ENCODE measurements at regions not wholly inside any gene's neighbourhood (a gene's known extent, or its start where the extent isn't known, plus 50 kb on each side); places are given as distances from the start of the nearest gene placed in this dataset.

GRCh38 chr15:96177279-96177678 is 153.2 kb upstream of the NR2F2 start:
- Histone ChIP-seq H3K27me3 (no peaks in the 10 kb centered on the region), H3K4me1 (no peaks in the 10 kb centered on the region)
- TF ChIP-seq, protein P1, sequence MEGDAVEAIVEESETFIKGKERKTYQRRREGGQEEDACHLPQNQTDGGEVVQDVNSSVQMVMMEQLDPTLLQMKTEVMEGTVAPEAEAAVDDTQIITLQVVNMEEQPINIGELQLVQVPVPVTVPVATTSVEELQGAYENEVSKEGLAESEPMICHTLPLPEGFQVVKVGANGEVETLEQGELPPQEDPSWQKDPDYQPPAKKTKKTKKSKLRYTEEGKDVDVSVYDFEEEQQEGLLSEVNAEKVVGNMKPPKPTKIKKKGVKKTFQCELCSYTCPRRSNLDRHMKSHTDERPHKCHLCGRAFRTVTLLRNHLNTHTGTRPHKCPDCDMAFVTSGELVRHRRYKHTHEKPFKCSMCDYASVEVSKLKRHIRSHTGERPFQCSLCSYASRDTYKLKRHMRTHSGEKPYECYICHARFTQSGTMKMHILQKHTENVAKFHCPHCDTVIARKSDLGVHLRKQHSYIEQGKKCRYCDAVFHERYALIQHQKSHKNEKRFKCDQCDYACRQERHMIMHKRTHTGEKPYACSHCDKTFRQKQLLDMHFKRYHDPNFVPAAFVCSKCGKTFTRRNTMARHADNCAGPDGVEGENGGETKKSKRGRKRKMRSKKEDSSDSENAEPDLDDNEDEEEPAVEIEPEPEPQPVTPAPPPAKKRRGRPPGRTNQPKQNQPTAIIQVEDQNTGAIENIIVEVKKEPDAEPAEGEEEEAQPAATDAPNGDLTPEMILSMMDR (IDR thresholded peaks at IDR 0.05; ENCODE audit: low read depth, low read length): no peak

DNA sequence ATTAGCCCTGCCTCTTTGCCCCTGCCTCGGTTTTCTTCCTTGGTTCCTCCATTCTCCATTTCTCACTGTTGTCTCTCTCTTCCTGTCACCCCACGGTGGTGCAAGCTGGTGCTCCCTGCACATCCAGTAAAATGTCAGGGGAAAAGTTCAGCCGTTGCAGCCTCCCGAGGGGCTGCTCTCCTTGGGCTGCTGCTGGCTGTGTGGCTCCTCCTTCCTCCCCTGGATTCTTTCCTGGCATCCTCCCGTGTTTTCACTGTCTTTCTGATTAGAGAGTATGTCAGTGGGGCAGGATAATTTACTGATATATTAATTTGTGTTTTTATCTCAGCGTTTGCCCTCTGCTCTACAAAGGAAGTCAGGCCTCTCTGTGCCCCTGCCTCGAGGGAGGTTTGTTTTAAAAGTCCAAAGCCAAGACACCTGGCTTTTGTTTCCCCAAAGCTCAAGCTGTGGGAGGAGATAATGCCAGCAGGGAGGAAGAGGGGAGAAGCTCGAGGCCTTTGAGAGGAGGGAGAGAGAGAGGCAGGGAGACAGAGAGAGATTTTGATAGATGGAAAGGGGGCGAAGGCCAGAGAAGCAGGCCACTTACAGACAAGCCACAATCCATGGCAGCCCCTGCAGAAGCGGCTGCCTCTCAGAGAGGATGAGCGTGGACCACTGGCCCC is 150.3 kb upstream of the NR2F2 start:
- Histone ChIP-seq H3K4me3 (ENCODE audit: low read depth, low read length) (no peak overlapping the region), H3K27me3 (no peaks in the 10 kb centered on the region), H3K9me3 (no peaks in the 10 kb centered on the region), H3K4me1 (no peaks in the 10 kb centered on the region), H3K36me3 (no peaks in the 10 kb centered on the region)
- DNase-seq: no peak
- TF ChIP-seq, protein P1 (IDR thresholded peaks at IDR 0.05; ENCODE audit: low read depth, low read length): no peak

More at GRCh38 chr15:96177279-96177678, 153.2 kb upstream of the NR2F2 start:
- DNase-seq: no peak
- H3K4me3 ChIP-seq (ENCODE audit: low read depth, low read length): no peak overlapping the region
- no peaks in the 10 kb centered on the region for H3K36me3 ChIP-seq
- no peaks in the 10 kb centered on the region for H3K9me3 ChIP-seq

DNA sequence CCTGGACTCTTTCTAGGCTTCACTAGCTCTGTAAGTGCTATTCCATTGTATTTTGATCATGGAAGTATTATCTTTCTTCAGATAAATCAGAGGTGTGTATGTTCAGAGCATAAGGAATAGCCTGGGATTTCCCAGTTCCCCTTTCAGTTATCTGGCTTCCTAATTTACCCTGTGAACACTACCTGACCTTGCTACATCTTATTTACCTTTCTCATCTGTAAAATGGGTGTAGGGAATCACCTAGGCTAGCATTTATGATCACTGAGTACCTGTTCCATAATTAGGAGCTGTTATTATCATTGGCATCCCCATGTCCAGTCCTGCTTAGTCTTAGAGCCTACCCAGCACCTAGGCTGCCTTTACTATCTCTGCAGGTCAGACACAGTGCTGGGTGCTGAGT is 149.3 kb upstream of the NR2F2 start:
- TF ChIP-seq, protein P1 (IDR thresholded peaks at IDR 0.05; ENCODE audit: low read depth, low read length): no peak
- Histone ChIP-seq H3K9me3 (no peaks in the 10 kb centered on the region), H3K4me1 (no peaks in the 10 kb centered on the region), H3K27me3 (no peaks in the 10 kb centered on the region), H3K4me3 (ENCODE audit: low read depth, low read length) (no peak overlapping the region), H3K36me3 (no peaks in the 10 kb centered on the region)
- no peak for DNase-seq

- Histone ChIP-seq H3K36me3 (no peaks in the 10 kb centered on the region), H3K27me3 (no peaks in the 10 kb centered on the region), H3K4me3 (ENCODE audit: low read depth, low read length) (no peak overlapping the region), H3K4me1 (no peaks in the 10 kb centered on the region), H3K9me3 (no peaks in the 10 kb centered on the region)
- DNase-seq: no peak
- TF ChIP-seq, protein P1 (IDR thresholded peaks at IDR 0.05; ENCODE audit: low read depth, low read length): no peak
Measured at GRCh38 chr15:96181873-96182301, 148.6 kb upstream of the NR2F2 start.

- TF ChIP-seq, protein P1 (IDR thresholded peaks at IDR 0.05; ENCODE audit: low read depth, low read length): no peak
- Histone ChIP-seq H3K4me1 (no peaks in the 10 kb centered on the region), H3K36me3 (no peaks in the 10 kb centered on the region), H3K9me3 (no peaks in the 10 kb centered on the region), H3K27me3 (no peaks in the 10 kb centered on the region), H3K4me3 (ENCODE audit: low read depth, low read length) (no peak overlapping the region)
- no peak for DNase-seq
Measured at GRCh38 chr15:96182736-96183513, 147.6 kb upstream of the NR2F2 start.

- DNase-seq: no peak
- H3K27me3 ChIP-seq: no peaks in the 10 kb centered on the region
- no peaks in the 10 kb centered on the region for H3K4me1 ChIP-seq
- H3K9me3 ChIP-seq: no peaks in the 10 kb centered on the region
- TF ChIP-seq, protein P1 (IDR thresholded peaks at IDR 0.05; ENCODE audit: low read depth, low read length): no peak
- no peaks in the 10 kb centered on the region for H3K36me3 ChIP-seq
- H3K4me3 ChIP-seq (ENCODE audit: low read depth, low read length): no peak overlapping the region
Measured at GRCh38 chr15:96183514-96183850, 147.0 kb upstream of the NR2F2 start.
